ENCODE measurements at regions not wholly inside any gene's neighbourhood (a gene's known extent, or its start where the extent isn't known, plus 50 kb on each side); places are given as distances from the start of the nearest gene placed in this dataset.

DNA sequence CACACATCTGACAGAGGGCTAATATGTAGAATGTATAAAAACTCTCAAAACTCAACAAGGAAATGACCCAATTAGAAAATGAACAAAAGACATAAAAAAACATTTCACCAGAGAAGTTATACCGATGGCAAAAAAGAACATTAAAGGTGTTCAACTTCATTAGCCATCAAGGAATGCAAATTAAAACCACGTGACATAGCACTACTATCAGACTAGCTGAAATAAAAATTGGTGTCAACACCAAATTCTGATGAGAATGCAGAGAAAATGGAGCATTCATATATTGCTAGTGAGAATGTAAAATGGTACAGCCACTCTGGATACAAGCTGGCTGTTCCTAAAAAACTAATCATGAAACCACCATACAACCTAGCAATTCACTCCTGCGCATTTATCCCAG, 128.0 kb downstream of the INSIG2 start:
- TF ChIP-seq, protein P1, sequence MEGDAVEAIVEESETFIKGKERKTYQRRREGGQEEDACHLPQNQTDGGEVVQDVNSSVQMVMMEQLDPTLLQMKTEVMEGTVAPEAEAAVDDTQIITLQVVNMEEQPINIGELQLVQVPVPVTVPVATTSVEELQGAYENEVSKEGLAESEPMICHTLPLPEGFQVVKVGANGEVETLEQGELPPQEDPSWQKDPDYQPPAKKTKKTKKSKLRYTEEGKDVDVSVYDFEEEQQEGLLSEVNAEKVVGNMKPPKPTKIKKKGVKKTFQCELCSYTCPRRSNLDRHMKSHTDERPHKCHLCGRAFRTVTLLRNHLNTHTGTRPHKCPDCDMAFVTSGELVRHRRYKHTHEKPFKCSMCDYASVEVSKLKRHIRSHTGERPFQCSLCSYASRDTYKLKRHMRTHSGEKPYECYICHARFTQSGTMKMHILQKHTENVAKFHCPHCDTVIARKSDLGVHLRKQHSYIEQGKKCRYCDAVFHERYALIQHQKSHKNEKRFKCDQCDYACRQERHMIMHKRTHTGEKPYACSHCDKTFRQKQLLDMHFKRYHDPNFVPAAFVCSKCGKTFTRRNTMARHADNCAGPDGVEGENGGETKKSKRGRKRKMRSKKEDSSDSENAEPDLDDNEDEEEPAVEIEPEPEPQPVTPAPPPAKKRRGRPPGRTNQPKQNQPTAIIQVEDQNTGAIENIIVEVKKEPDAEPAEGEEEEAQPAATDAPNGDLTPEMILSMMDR (IDR thresholded peaks at IDR 0.05; ENCODE audit: low read depth, low read length, missing input control): no peak
- TF ChIP-seq YY1 (IDR thresholded peaks at IDR 0.05): no peak
- TF ChIP-seq, protein P2, sequence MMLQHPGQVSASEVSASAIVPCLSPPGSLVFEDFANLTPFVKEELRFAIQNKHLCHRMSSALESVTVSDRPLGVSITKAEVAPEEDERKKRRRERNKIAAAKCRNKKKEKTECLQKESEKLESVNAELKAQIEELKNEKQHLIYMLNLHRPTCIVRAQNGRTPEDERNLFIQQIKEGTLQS (IDR thresholded peaks at IDR 0.05): no peak
- TF ChIP-seq, protein P3, sequence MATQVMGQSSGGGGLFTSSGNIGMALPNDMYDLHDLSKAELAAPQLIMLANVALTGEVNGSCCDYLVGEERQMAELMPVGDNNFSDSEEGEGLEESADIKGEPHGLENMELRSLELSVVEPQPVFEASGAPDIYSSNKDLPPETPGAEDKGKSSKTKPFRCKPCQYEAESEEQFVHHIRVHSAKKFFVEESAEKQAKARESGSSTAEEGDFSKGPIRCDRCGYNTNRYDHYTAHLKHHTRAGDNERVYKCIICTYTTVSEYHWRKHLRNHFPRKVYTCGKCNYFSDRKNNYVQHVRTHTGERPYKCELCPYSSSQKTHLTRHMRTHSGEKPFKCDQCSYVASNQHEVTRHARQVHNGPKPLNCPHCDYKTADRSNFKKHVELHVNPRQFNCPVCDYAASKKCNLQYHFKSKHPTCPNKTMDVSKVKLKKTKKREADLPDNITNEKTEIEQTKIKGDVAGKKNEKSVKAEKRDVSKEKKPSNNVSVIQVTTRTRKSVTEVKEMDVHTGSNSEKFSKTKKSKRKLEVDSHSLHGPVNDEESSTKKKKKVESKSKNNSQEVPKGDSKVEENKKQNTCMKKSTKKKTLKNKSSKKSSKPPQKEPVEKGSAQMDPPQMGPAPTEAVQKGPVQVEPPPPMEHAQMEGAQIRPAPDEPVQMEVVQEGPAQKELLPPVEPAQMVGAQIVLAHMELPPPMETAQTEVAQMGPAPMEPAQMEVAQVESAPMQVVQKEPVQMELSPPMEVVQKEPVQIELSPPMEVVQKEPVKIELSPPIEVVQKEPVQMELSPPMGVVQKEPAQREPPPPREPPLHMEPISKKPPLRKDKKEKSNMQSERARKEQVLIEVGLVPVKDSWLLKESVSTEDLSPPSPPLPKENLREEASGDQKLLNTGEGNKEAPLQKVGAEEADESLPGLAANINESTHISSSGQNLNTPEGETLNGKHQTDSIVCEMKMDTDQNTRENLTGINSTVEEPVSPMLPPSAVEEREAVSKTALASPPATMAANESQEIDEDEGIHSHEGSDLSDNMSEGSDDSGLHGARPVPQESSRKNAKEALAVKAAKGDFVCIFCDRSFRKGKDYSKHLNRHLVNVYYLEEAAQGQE (IDR thresholded peaks at IDR 0.05): no peak

All from liver (tissue), 3 donors.